GM23248 (cell line): ENCODE measurements at regions not wholly inside any gene's neighbourhood (a gene's known extent, or its start where the extent isn't known, plus 50 kb on each side); places are given as distances from the start of the nearest gene placed in this dataset.

Source experiments
- DNase-seq: peaks from one replicate; pipeline ENCODE4 v3.0.0-alpha.2; 2015
- H2AFZ ChIP-seq: fragments of 200-600 bp; sonication (generic); 2 replicates; pipeline ENCODE4 v1.6.1; 2016; ENCODE audit warnings: antibody characterized with exemption
- H3F3A ChIP-seq: fragments of 200-600 bp; sonication (generic); 2 replicates; pipeline ENCODE4 v1.6.1; 2016; ENCODE audit warnings: mild to moderate bottlenecking, antibody characterized with exemption, mixed run types; ENCODE audit not compliant: insufficient read depth
- H3K27ac ChIP-seq: fragments of 200-600 bp; sonication (generic); 2 replicates; pipeline ENCODE4 v1.5.1; 2016; ENCODE audit warnings: mild to moderate bottlenecking
- H3K27me3 ChIP-seq: fragments of 200-600 bp; sonication (generic); replicated peaks from 2 replicates; pipeline ENCODE4 v1.6.1; 2016; ENCODE audit warnings: mild to moderate bottlenecking; ENCODE audit not compliant: insufficient read depth
- H3K36me3 ChIP-seq: fragments of 200-600 bp; sonication (generic); 2 replicates; pipeline ENCODE4 v1.6.1; 2016; ENCODE audit warnings: low read depth, mild to moderate bottlenecking
- H3K4me1 ChIP-seq: fragments of 200-600 bp; sonication (generic); 2 replicates; pipeline ENCODE4 v1.6.1; 2016; ENCODE audit warnings: mild to moderate bottlenecking; ENCODE audit not compliant: insufficient read depth
- H3K4me2 ChIP-seq: fragments of 200-600 bp; sonication (generic); one replicate; pipeline ENCODE4 v1.6.1; 2016; ENCODE audit warnings: mild to moderate bottlenecking; ENCODE audit not compliant: unreplicated experiment
- H3K4me3 ChIP-seq: fragments of 200-600 bp; sonication (generic); 2 replicates; pipeline ENCODE4 v1.5.1; 2016; ENCODE audit warnings: mild to moderate bottlenecking
- H3K79me2 ChIP-seq: fragments of 200-600 bp; sonication (generic); 2 replicates; pipeline ENCODE4 v1.6.1; 2016; ENCODE audit warnings: mild to moderate bottlenecking; ENCODE audit not compliant: insufficient read depth
- H3K9ac ChIP-seq: fragments of 200-600 bp; sonication (generic); 2 replicates; pipeline ENCODE4 v1.6.1; 2016; ENCODE audit warnings: mild to moderate bottlenecking
- H3K9me2 ChIP-seq: fragments of 200-600 bp; sonication (generic); 2 replicates; pipeline ENCODE4 v1.6.1; 2016; ENCODE audit warnings: mixed run types, mild to moderate bottlenecking, moderate library complexity; ENCODE audit not compliant: insufficient read depth
- H3K9me3 ChIP-seq: fragments of 200-600 bp; sonication (generic); one replicate; pipeline ENCODE4 v1.6.1; 2017; ENCODE audit warnings: low read depth
- H4K20me1 ChIP-seq: fragments of 200-600 bp; sonication (generic); 2 replicates; pipeline ENCODE4 v1.6.0; 2016; ENCODE audit not compliant: insufficient read depth
- EZH2 ChIP-seq: fragments of 200-600 bp; sonication (generic); IDR thresholded peaks from 2 replicates; pipeline ENCODE4 v1.6.1; 2018; ENCODE audit warnings: antibody characterized with exemption, mild to moderate bottlenecking; ENCODE audit not compliant: insufficient read depth, poor library complexity, severe bottlenecking
- EZH2phosphoT487 ChIP-seq: fragments of 200-600 bp; sonication (generic); IDR thresholded peaks from 2 replicates; pipeline ENCODE4 v1.6.1; 2018; ENCODE audit warnings: antibody characterized with exemption, moderate library complexity, mild to moderate bottlenecking, low read depth; ENCODE audit not compliant: insufficient read depth
- WGBS, 2 experiments: methylation state at CpG; one replicate each; pipeline ENCODE4 v1.1.6; 2015 to 2017; ENCODE audit warnings: low lambda C conversion rate in 2 of 2, low coverage in 1 of 2; ENCODE audit errors: missing lambda C conversion rate in 2 of 2; 5-methylcytosine and 5-hydroxymethylcytosine counted together
- in situ Hi-C: fragments of 300-500 bp; cut with MboI; formaldehyde crosslinking; loops from 2 replicates; pipeline ENCODE4 v1.15.0; 2020

GRCh38 chr2:129757366-129757914, 222.0 kb upstream of the RAB6C start:
- Histone ChIP-seq H2AFZ (no peak overlapping the region), H4K20me1 (no peaks in the 10 kb centered on the region), H3K9me2 (no peaks in the 10 kb centered on the region), H3K79me2 (no peaks in the 10 kb centered on the region), H3K36me3 (no peaks in the 10 kb centered on the region), H3K4me3 (no peak overlapping the region), H3K9ac (no peak overlapping the region), H3K27ac (no peak overlapping the region), H3K4me1 (no peaks in the 10 kb centered on the region), H3K9me3 (no peaks in the 10 kb centered on the region), H3K27me3 (no peaks in the 10 kb centered on the region), H3K4me2 (no peak overlapping the region), H3F3A (no peaks in the 10 kb centered on the region)
- in situ Hi-C loops, result no loop called here
- TF ChIP-seq EZH2 (no peak), EZH2phosphoT487 (no peak)
- WGBS, 2 experiments, result 79 to 82% methylated on average over 9 of the region's 9 CpGs
- no peak for DNase-seq

- Histone ChIP-seq H3K27ac (no peak overlapping the region), H3K79me2 (no peaks in the 10 kb centered on the region), H3F3A (no peaks in the 10 kb centered on the region), H4K20me1 (no peaks in the 10 kb centered on the region), H3K27me3 (no peaks in the 10 kb centered on the region), H3K4me1 (no peaks in the 10 kb centered on the region), H3K4me2 (peak overlapping the region; percentile 77), H3K9me2 (no peaks in the 10 kb centered on the region), H3K36me3 (no peaks in the 10 kb centered on the region), H2AFZ (peak overlapping the region; percentile 78), H3K4me3 (peak overlapping the region; percentile 62), H3K9me3 (no peaks in the 10 kb centered on the region), H3K9ac (no peak overlapping the region; the same call in 1 of the 2 replicates)
- in situ Hi-C loops, result no loop called here
- 8 to 10% methylated on average over 15 of the region's 15 CpGs for WGBS, 2 experiments
- TF ChIP-seq EZH2 (no peak), EZH2phosphoT487 (no peak)
- DNase-seq, result peak; percentile 23
These were observed 221.3 kb upstream of the RAB6C start for GRCh38 chr2:129757915-129758783.

GRCh38 chr2:129758784-129759471, 220.5 kb upstream of the RAB6C start:
- peak; percentile 41 for DNase-seq
- Histone ChIP-seq H3K4me2 (peak overlapping the region; percentile 77), H2AFZ (peak overlapping the region; percentile 78), H3K4me1 (no peaks in the 10 kb centered on the region), H3K27ac (no peak overlapping the region), H3K36me3 (no peaks in the 10 kb centered on the region), H3K79me2 (no peaks in the 10 kb centered on the region), H4K20me1 (no peaks in the 10 kb centered on the region), H3K9ac (no peak overlapping the region; the same call in 1 of the 2 replicates), H3K9me2 (no peaks in the 10 kb centered on the region), H3K4me3 (peak overlapping the region; percentile 62), H3F3A (no peaks in the 10 kb centered on the region), H3K27me3 (no peaks in the 10 kb centered on the region), H3K9me3 (no peaks in the 10 kb centered on the region)
- WGBS, 2 experiments, result 16 to 20% methylated on average over 14 of the region's 14 CpGs
- in situ Hi-C loops, result no loop called here
- no peak for TF ChIP-seq EZH2
- TF ChIP-seq EZH2phosphoT487, result no peak

- in situ Hi-C loops, result no loop called here
- H3K27me3 ChIP-seq, result no peaks in the 10 kb centered on the region
- H3K9ac ChIP-seq, result no peak overlapping the region
- H3K4me2 ChIP-seq, result no peak overlapping the region
- TF ChIP-seq EZH2phosphoT487, result no peak
- no peak for TF ChIP-seq EZH2
- no peaks in the 10 kb centered on the region for H3K9me3 ChIP-seq
- H3K4me1 ChIP-seq, result no peaks in the 10 kb centered on the region
- no peak overlapping the region for H3K27ac ChIP-seq
- H3K79me2 ChIP-seq, result no peaks in the 10 kb centered on the region
- WGBS, 2 experiments, result 84 to 100% methylated on average over 2 of the region's 2 CpGs
- no peaks in the 10 kb centered on the region for H3K9me2 ChIP-seq
- H4K20me1 ChIP-seq, result no peaks in the 10 kb centered on the region
- H3K4me3 ChIP-seq, result no peak overlapping the region
- no peak overlapping the region for H2AFZ ChIP-seq
- no peaks in the 10 kb centered on the region for H3F3A ChIP-seq
- DNase-seq, result no peak
- no peaks in the 10 kb centered on the region for H3K36me3 ChIP-seq
These were observed 219.9 kb upstream of the RAB6C start for GRCh38 chr2:129759472-129760010.
